ENCODE measurements at regions not wholly inside any gene's neighbourhood (a gene's known extent, or its start where the extent isn't known, plus 50 kb on each side); places are given as distances from the start of the nearest gene placed in this dataset.
"Not testable (repeated sequence)": the region's sequence is repeated elsewhere in the genome, so short reads cannot be mapped to it uniquely, and the experiment has no call there.

- Histone ChIP-seq H4K20me1 (ENCODE audit: low read depth, low read length) (no peaks in the 10 kb centered on the region), H3K9me2 (replicated peaks; ENCODE audit: insufficient read depth, low read length) (no peaks in the 10 kb centered on the region), H3K79me2 (ENCODE audit: insufficient read depth, low read length) (no peaks in the 10 kb centered on the region), H3K27ac (ENCODE audit: low read depth, low read length) (no peak overlapping the region), H3F3A (ENCODE audit: insufficient read depth) (no peaks in the 10 kb centered on the region), H3K4me3 (ENCODE audit: insufficient read depth, low read length, poor library complexity, severe bottlenecking) (no peak overlapping the region), H3K9ac (ENCODE audit: low read length) (no peak overlapping the region), H3K27me3 (ENCODE audit: low read length) (no peaks in the 10 kb centered on the region), H3K9me3 (ENCODE audit: insufficient read depth, low read length) (no peaks in the 10 kb centered on the region), H3K4me2 (ENCODE audit: low read depth, low read length, poor library complexity, severe bottlenecking) (no peak overlapping the region), H2AFZ (ENCODE audit: low read depth, low read length, severe bottlenecking) (no peak overlapping the region), H3K36me3 (ENCODE audit: low read length) (no peaks in the 10 kb centered on the region; the same call in 1 of the 2 replicates)
- TF ChIP-seq EZH2phosphoT487 (conservative IDR thresholded peaks at IDR 0.05; ENCODE audit: low read length) (no peak), CTCF (IDR thresholded peaks at IDR 0.05; ENCODE audit: insufficient read depth, low read length, poor library complexity, severe bottlenecking) (no peak)
Observed at GRCh38 chr6:88428068-88428467, 261.9 kb upstream of the CNR1 start.

- H3K36me3 ChIP-seq (ENCODE audit: low read length) = no peaks in the 10 kb centered on the region; the same call in 1 of the 2 replicates
- no peak overlapping the region for H3K4me2 ChIP-seq (ENCODE audit: low read depth, low read length, poor library complexity, severe bottlenecking)
- H3K9ac ChIP-seq (ENCODE audit: low read length) = no peak overlapping the region
- no peak overlapping the region for H3K27ac ChIP-seq (ENCODE audit: low read depth, low read length)
- no peaks in the 10 kb centered on the region for H3F3A ChIP-seq (ENCODE audit: insufficient read depth)
- no peak for TF ChIP-seq CTCF (IDR thresholded peaks at IDR 0.05; ENCODE audit: insufficient read depth, low read length, poor library complexity, severe bottlenecking)
- no peak for TF ChIP-seq EZH2phosphoT487 (conservative IDR thresholded peaks at IDR 0.05; ENCODE audit: low read length)
- H3K79me2 ChIP-seq (ENCODE audit: insufficient read depth, low read length) = no peaks in the 10 kb centered on the region
- H3K9me2 ChIP-seq (replicated peaks; ENCODE audit: insufficient read depth, low read length) = no peaks in the 10 kb centered on the region
- no peak overlapping the region for H3K4me3 ChIP-seq (ENCODE audit: insufficient read depth, low read length, poor library complexity, severe bottlenecking)
- no peak overlapping the region for H2AFZ ChIP-seq (ENCODE audit: low read depth, low read length, severe bottlenecking)
- H3K27me3 ChIP-seq (ENCODE audit: low read length) = no peaks in the 10 kb centered on the region
- H4K20me1 ChIP-seq (ENCODE audit: low read depth, low read length) = no peaks in the 10 kb centered on the region
- H3K9me3 ChIP-seq (ENCODE audit: insufficient read depth, low read length) = no peaks in the 10 kb centered on the region
Observed at GRCh38 chr6:88426005-88426404, 259.9 kb upstream of the CNR1 start.

DNA sequence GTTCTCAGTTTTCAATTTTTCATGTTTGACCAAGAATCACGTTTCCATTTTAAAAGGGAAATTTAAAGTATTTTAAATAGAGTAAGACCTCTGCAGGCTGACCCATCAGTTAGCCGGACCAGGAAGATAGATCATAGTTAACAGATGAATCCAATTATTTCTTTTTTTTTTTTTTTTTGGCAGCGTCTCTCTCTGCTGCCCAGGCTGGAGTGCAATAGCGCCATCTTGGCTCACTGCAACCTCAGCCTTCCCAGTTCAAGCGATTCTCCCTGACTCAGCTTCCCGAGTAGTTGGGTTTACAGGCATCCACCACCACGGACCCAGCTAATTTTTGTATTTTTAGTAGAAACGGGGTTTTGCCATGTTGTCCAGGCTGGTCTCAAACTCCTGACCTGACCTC lies 256.7 kb upstream of the CNR1 start:
- no peaks in the 10 kb centered on the region for H3K9me3 ChIP-seq (ENCODE audit: insufficient read depth, low read length)
- no peak for TF ChIP-seq CTCF (IDR thresholded peaks at IDR 0.05; ENCODE audit: insufficient read depth, low read length, poor library complexity, severe bottlenecking)
- no peak for TF ChIP-seq EZH2phosphoT487 (conservative IDR thresholded peaks at IDR 0.05; ENCODE audit: low read length)
- H4K20me1 ChIP-seq (ENCODE audit: low read depth, low read length) = no peaks in the 10 kb centered on the region
- H3K9ac ChIP-seq (ENCODE audit: low read length) = no peak overlapping the region
- no peaks in the 10 kb centered on the region for H3K9me2 ChIP-seq (replicated peaks; ENCODE audit: insufficient read depth, low read length)
- H3K4me3 ChIP-seq (ENCODE audit: insufficient read depth, low read length, poor library complexity, severe bottlenecking) = no peak overlapping the region
- no peak overlapping the region for H3K27ac ChIP-seq (ENCODE audit: low read depth, low read length)
- H2AFZ ChIP-seq (ENCODE audit: low read depth, low read length, severe bottlenecking) = no peak overlapping the region
- H3K4me2 ChIP-seq (ENCODE audit: low read depth, low read length, poor library complexity, severe bottlenecking) = no peak overlapping the region
- H3F3A ChIP-seq (ENCODE audit: insufficient read depth) = no peaks in the 10 kb centered on the region
- H3K27me3 ChIP-seq (ENCODE audit: low read length) = no peaks in the 10 kb centered on the region
- H3K79me2 ChIP-seq (ENCODE audit: insufficient read depth, low read length) = no peaks in the 10 kb centered on the region
- H3K36me3 ChIP-seq (ENCODE audit: low read length) = no peaks in the 10 kb centered on the region

- H3K4me3 ChIP-seq (ENCODE audit: insufficient read depth, low read length, poor library complexity, severe bottlenecking); H3K27me3 ChIP-seq (ENCODE audit: low read length); H3K9me2 ChIP-seq (replicated peaks; ENCODE audit: insufficient read depth, low read length); H3K79me2 ChIP-seq (ENCODE audit: insufficient read depth, low read length); H2AFZ ChIP-seq (ENCODE audit: low read depth, low read length, severe bottlenecking); H3K9ac ChIP-seq (ENCODE audit: low read length); H4K20me1 ChIP-seq (ENCODE audit: low read depth, low read length); H3K36me3 ChIP-seq (ENCODE audit: low read length); H3K9me3 ChIP-seq (ENCODE audit: insufficient read depth, low read length); H3K27ac ChIP-seq (ENCODE audit: low read depth, low read length); H3F3A ChIP-seq (ENCODE audit: insufficient read depth); H3K4me2 ChIP-seq (ENCODE audit: low read depth, low read length, poor library complexity, severe bottlenecking): not testable (repeated sequence)
Observed at GRCh38 chr6:88420967-88421488, 254.9 kb upstream of the CNR1 start.

DNA sequence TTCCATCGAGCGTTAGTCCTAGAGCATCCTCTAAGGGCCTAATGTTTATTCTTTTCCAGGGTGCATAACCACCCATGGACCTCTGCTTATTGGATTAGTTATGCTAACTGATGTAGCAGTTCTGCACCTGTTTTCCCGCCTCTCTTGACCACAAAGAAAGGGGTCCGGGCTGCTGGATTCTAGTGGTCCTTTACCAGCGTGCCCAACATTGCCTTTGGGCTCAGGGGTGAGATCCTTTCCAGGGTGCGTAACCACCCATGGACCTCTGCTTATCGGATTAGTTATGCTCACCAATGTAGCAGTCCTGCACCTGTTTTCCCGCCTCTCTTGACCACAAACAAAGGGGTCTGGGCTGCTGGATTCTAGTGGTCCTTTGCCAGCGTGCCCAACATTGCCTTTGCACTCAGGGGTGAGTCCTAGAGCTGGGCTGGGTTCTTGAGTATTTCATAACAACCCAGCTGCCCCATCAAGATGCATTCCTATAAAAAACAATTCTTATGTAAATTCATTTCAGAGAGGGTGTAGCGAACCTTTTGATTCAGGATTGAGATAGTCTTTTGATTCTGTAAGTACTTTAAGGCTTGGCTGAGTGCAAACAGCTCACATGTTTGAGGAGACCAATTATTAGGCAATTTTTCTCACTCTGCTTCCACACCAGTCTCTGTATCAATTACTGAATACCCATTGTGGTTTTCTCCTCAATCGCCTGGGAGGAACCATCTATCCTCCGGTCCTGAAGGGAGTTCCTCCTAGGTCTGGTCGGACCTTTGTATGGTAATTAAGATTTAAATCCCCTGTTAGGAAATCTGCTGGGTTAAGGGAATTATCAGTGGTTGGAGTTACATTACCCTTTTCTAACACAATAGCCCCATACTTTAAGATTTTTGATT lies 253.0 kb upstream of the CNR1 start:
- not testable (repeated sequence) for H3K27ac ChIP-seq (ENCODE audit: low read depth, low read length); H3K9me2 ChIP-seq (replicated peaks; ENCODE audit: insufficient read depth, low read length); H3K9me3 ChIP-seq (ENCODE audit: insufficient read depth, low read length); H3K36me3 ChIP-seq (ENCODE audit: low read length); H2AFZ ChIP-seq (ENCODE audit: low read depth, low read length, severe bottlenecking); H3K79me2 ChIP-seq (ENCODE audit: insufficient read depth, low read length); H3K9ac ChIP-seq (ENCODE audit: low read length); H4K20me1 ChIP-seq (ENCODE audit: low read depth, low read length); H3K4me3 ChIP-seq (ENCODE audit: insufficient read depth, low read length, poor library complexity, severe bottlenecking); H3F3A ChIP-seq (ENCODE audit: insufficient read depth); H3K4me2 ChIP-seq (ENCODE audit: low read depth, low read length, poor library complexity, severe bottlenecking); H3K27me3 ChIP-seq (ENCODE audit: low read length)
